GM23338 (cell line): ENCODE measurements at regions not wholly inside any gene's neighbourhood (a gene's known extent, or its start where the extent isn't known, plus 50 kb on each side); places are given as distances from the start of the nearest gene placed in this dataset.
A peak's percentile ranks its signal among the peaks of the same experiment; 100 is the strongest.

ENCODE experiments used
- ATAC-seq: fragments of 200-7000 bp; cut with Tn5 transposase; 3 replicates; pipeline ENCODE4 v1.9.1; 2020
- DNase-seq: peaks from one replicate; pipeline ENCODE4 v3.0.0-alpha.2; 2015; ENCODE audit warnings: low spot score
- H2AFZ ChIP-seq: fragments of 200-600 bp; sonication (generic); 2 replicates; pipeline ENCODE4 v1.8.0; 2016; ENCODE audit warnings: antibody characterized with exemption, mild to moderate bottlenecking, moderate library complexity
- H3F3A ChIP-seq: fragments of 200-600 bp; sonication (generic); replicated peaks from 2 replicates; pipeline ENCODE4 v1.8.0; 2017; ENCODE audit warnings: antibody characterized with exemption, mixed run types, low read depth
- H3K27ac ChIP-seq: fragments of 200-600 bp; sonication (generic); 2 replicates; pipeline ENCODE4 v1.6.1; 2016; ENCODE audit warnings: low read depth
- H3K27me3 ChIP-seq: fragments of 200-600 bp; sonication (generic); 2 replicates; pipeline ENCODE4 v1.8.0; 2016; ENCODE audit warnings: mild to moderate bottlenecking, mixed run types, moderate library complexity; ENCODE audit not compliant: insufficient read depth
- H3K36me3 ChIP-seq: fragments of 200-600 bp; sonication (generic); 2 replicates; pipeline ENCODE4 v1.8.0; 2016; ENCODE audit warnings: mild to moderate bottlenecking; ENCODE audit not compliant: insufficient read depth
- H3K4me1 ChIP-seq: fragments of 200-600 bp; sonication (generic); 2 replicates; pipeline ENCODE4 v1.8.0; 2016; ENCODE audit warnings: mild to moderate bottlenecking, moderate library complexity; ENCODE audit not compliant: insufficient read depth
- H3K4me2 ChIP-seq: fragments of 200-600 bp; sonication (generic); 2 replicates; pipeline ENCODE4 v1.7.1; 2017; ENCODE audit warnings: mixed run types
- H3K4me3 ChIP-seq: fragments of 200-600 bp; sonication (generic); 2 replicates; pipeline ENCODE4 v1.6.1; 2016; ENCODE audit warnings: mixed run types
- H3K79me2 ChIP-seq: fragments of 200-600 bp; sonication (generic); replicated peaks from 2 replicates; pipeline ENCODE4 v1.8.0; 2017; ENCODE audit warnings: mild to moderate bottlenecking; ENCODE audit not compliant: insufficient read depth
- H3K9me2 ChIP-seq: fragments of 200-600 bp; sonication (generic); 2 replicates; pipeline ENCODE4 v1.8.0; 2017; ENCODE audit not compliant: insufficient read depth
- H4K20me1 ChIP-seq: fragments of 200-600 bp; sonication (generic); replicated peaks from 2 replicates; pipeline ENCODE4 v1.8.0; 2017; ENCODE audit warnings: mild to moderate bottlenecking; ENCODE audit not compliant: insufficient read depth
- H3K27ac Mint-ChIP-seq: 2 replicates; pipeline ENCODE4 v1.8.0; 2020; ENCODE audit warnings: inconsistent platforms, mild to moderate bottlenecking, moderate library complexity, mixed read lengths
- H3K27me3 Mint-ChIP-seq: 3 replicates; pipeline ENCODE4 v1.8.0; 2022; ENCODE audit warnings: low read depth, mild to moderate bottlenecking, moderate library complexity, mixed read lengths, inconsistent platforms; ENCODE audit not compliant: insufficient read depth, poor library complexity
- H3K36me3 Mint-ChIP-seq: 3 replicates; pipeline ENCODE4 v1.8.0; 2021; ENCODE audit warnings: low read depth, mild to moderate bottlenecking, inconsistent platforms, moderate library complexity, mixed read lengths
- H3K4me1 Mint-ChIP-seq: 3 replicates; pipeline ENCODE4 v1.8.0; 2020; ENCODE audit warnings: mild to moderate bottlenecking, inconsistent platforms, mixed read lengths
- H3K4me3 Mint-ChIP-seq: 3 replicates; pipeline ENCODE4 v1.8.0; 2021; ENCODE audit warnings: moderate library complexity, mild to moderate bottlenecking, inconsistent platforms, mixed read lengths
- H3K9me3 Mint-ChIP-seq: 3 replicates; pipeline ENCODE4 v1.8.0; 2020; ENCODE audit warnings: moderate library complexity, mild to moderate bottlenecking, inconsistent platforms, mixed read lengths
- ETS1 ChIP-seq: IDR thresholded peaks from 2 replicates; pipeline ENCODE4 v1.6.1; 2016; ENCODE audit warnings: antibody characterized with exemption
- EZH2 ChIP-seq: fragments of 200-600 bp; sonication (generic); IDR thresholded peaks from one replicate; pipeline ENCODE4 v1.8.0; 2017; ENCODE audit warnings: antibody characterized with exemption, mild to moderate bottlenecking, low read depth; ENCODE audit not compliant: unreplicated experiment
- JUNB ChIP-seq: IDR thresholded peaks from one replicate; pipeline ENCODE4 v1.6.1; 2016; ENCODE audit warnings: antibody characterized with exemption; ENCODE audit not compliant: unreplicated experiment
- NANOG ChIP-seq: IDR thresholded peaks from 2 replicates; pipeline ENCODE4 v1.6.1; 2016; ENCODE audit warnings: antibody characterized with exemption, borderline replicate concordance
- POLR2AphosphoS5 ChIP-seq: IDR thresholded peaks from 2 replicates; pipeline ENCODE4 v1.6.1; 2016; ENCODE audit warnings: antibody characterized with exemption, low read depth
- STAT1 ChIP-seq: IDR thresholded peaks from one replicate; pipeline ENCODE4 v1.6.1; 2016; ENCODE audit warnings: antibody characterized with exemption; ENCODE audit not compliant: unreplicated experiment
- ZNF462 ChIP-seq: fragments of 250-450 bp; sonication (Bioruptor Pico); IDR thresholded peaks from 2 replicates; pipeline ENCODE4 v1.5.0; 2020; ENCODE audit warnings: mild to moderate bottlenecking, moderate library complexity

- Mint-ChIP-seq H3K27me3 (peaks cover 26% of the 10 kb centered on the region), H3K4me1 (peaks cover 64% of the 10 kb centered on the region), H3K36me3 (no peaks in the 10 kb centered on the region), H3K4me3 (no peak overlapping the region), H3K27ac (no peak overlapping the region), H3K9me3 (no peaks in the 10 kb centered on the region)
- peaks cover 5% of the 10 kb centered on the region; the same call in 1 of the 2 replicates for H3K9me2 ChIP-seq
- no peak for TF ChIP-seq POLR2AphosphoS5
- H3K36me3 ChIP-seq: no peaks in the 10 kb centered on the region
- DNase-seq (no peak), ATAC-seq (no peak)
- H4K20me1 ChIP-seq: no peaks in the 10 kb centered on the region
- H3K27ac ChIP-seq: no peak overlapping the region
- H3K4me1 ChIP-seq: peaks cover 51% of the 10 kb centered on the region
- no peak overlapping the region for H3K4me2 ChIP-seq
- H3K79me2 ChIP-seq: no peaks in the 10 kb centered on the region
- peaks cover 4% of the 10 kb centered on the region; the same call in 1 of the 2 replicates for H3F3A ChIP-seq
- no peak overlapping the region for H3K4me3 ChIP-seq
- no peak overlapping the region for H2AFZ ChIP-seq
- no peaks in the 10 kb centered on the region for H3K27me3 ChIP-seq
These were observed 54.2 kb upstream of the SSBP3 start for GRCh38 chr1:54460351-54460750.

DNA sequence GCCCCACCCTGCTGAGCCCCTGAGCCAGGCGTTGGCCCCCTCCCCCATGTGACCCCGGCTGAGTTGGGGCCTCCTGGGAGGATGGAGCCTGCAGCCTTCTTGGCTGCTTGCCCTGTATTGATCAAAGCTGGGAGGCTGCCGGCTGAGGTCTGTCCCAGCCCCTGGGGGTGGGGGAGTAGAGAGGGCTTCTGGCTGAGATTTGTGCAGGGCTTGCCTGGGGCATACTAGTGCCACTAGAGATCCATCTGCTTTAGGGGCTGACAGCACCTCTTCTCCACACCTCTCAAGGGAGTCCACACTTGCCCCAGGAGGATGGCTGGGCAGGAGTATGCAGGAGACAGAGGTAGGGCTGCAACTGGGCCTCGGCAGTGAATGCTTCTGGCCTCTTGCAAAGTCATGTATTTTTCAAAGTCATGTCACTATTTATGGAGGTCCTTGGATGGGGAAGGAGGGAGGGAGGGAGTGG lies 53.6 kb upstream of the SSBP3 start:
- no peak overlapping the region for H3K27ac ChIP-seq
- peaks cover 45% of the 10 kb centered on the region for H3K4me1 ChIP-seq
- no peaks in the 10 kb centered on the region for H4K20me1 ChIP-seq
- peak; percentile 30 for ATAC-seq
- 0 out of 2 replicates have a peak overlapping the region, but pooled peaks have one; percentile 32 for H2AFZ ChIP-seq
- peaks cover 60% of the 10 kb centered on the region for H3K4me1 Mint-ChIP-seq
- H3K4me2 ChIP-seq: 0 out of 2 replicates have a peak overlapping the region, but pooled peaks have one; percentile 20
- TF ChIP-seq ETS1 (no peak), EZH2 (no peak), ZNF462 (CRISPR knock-in tag) (no peak), POLR2AphosphoS5 (no peak), NANOG (no peak), JUNB (no peak), STAT1 (no peak)
- no peak for DNase-seq
- no peak overlapping the region for H3K27ac Mint-ChIP-seq
- H3K79me2 ChIP-seq: no peaks in the 10 kb centered on the region
- H3F3A ChIP-seq: peaks cover 4% of the 10 kb centered on the region; the same call in 1 of the 2 replicates
- peaks cover 5% of the 10 kb centered on the region; the same call in 1 of the 2 replicates for H3K9me2 ChIP-seq
- H3K27me3 ChIP-seq: no peaks in the 10 kb centered on the region
- H3K9me3 Mint-ChIP-seq: no peaks in the 10 kb centered on the region
- peaks cover 23% of the 10 kb centered on the region for H3K27me3 Mint-ChIP-seq
- H3K36me3 Mint-ChIP-seq: no peaks in the 10 kb centered on the region
- H3K36me3 ChIP-seq: no peaks in the 10 kb centered on the region
- H3K4me3 Mint-ChIP-seq: no peak overlapping the region
- no peak overlapping the region for H3K4me3 ChIP-seq
